ENCODE measurements at regions not wholly inside any gene's neighbourhood (a gene's known extent, or its start where the extent isn't known, plus 50 kb on each side); places are given as distances from the start of the nearest gene placed in this dataset.

- DNase-seq = no peak
These were observed 300.6 kb upstream of the AZI2 start for GRCh38 chr3:28649266-28649665.

GRCh38 chr3:28651159-28651558, 302.5 kb upstream of the AZI2 start:
- DNase-seq = no peak

GRCh38 chr3:28664123-28664522, 315.5 kb upstream of the AZI2 start:
- no peak for DNase-seq

GRCh38 chr3:28667646-28668621, 319.3 kb upstream of the AZI2 start:
- no peak for DNase-seq

GRCh38 chr3:28669870-28670269, 321.2 kb upstream of the AZI2 start:
- DNase-seq = no peak

DNA sequence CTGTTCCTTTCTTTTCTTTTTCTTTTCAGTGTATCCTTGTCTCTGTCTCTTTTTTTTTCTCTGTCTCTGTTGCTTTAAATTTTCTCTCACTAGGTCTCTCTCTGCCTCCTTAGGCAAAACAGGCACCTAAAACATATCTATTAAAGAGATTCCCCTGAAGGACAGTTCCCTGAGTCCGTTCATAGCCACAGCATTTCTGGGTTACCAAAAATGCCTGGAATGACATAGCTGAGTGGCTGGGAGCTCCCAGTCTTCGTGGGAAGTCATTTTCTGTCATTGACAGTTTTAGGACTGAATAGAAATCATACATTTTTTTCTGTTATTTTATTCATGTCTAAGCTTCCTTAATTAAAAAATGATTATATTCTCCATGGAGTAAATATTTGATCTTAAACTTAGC, 323.8 kb upstream of the AZI2 start:
- no peak for DNase-seq

GRCh38 chr3:28673446-28673845, 324.8 kb upstream of the AZI2 start:
- no peak for DNase-seq

DNA sequence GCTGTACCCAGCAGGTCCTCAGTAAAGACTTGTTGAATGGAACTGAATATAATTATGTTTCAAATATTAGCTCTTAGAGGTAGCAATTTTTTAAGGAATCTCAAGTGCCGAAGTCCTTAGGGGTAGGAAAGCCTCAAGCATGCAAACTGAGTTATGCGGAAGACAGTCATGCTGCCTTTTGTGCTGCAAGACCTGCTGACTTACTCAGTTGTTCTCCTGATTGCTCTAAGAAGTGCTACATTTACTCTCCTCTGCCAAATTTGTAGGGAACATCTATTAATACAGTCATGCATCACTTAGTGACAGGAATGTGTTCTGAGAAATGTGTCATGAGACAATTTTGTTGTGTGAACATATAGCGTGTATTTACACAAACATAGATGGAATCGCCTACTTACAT, 325.6 kb upstream of the AZI2 start:
- no peak for DNase-seq

GRCh38 chr3:28677581-28677980, 329.0 kb upstream of the AZI2 start:
- peak; percentile 8 for DNase-seq

- no peak for DNase-seq
These were observed 329.5 kb upstream of the AZI2 start for GRCh38 chr3:28678086-28678485.

DNA sequence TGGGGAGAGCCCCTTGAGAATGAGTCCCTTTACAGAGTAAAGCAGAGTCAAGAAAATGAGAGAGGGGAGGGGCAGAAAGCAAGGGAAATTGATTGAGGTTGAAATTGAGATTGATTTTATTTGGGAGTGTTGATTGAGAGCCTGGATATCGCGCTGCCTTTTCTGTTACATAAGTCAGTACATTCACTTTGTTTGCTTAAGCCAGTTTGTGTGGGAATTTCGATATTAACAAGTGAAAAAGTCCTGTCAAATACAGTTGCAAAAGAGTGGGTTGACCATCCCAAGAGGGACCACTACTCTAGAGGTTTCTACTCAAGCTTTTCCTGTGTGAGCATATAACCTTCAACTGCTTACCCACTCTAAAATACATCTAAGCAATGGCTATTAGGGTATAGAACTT, 331.4 kb upstream of the AZI2 start:
- no peak for DNase-seq

GRCh38 chr3:28682121-28682520, 333.5 kb upstream of the AZI2 start:
- no peak for DNase-seq

DNA sequence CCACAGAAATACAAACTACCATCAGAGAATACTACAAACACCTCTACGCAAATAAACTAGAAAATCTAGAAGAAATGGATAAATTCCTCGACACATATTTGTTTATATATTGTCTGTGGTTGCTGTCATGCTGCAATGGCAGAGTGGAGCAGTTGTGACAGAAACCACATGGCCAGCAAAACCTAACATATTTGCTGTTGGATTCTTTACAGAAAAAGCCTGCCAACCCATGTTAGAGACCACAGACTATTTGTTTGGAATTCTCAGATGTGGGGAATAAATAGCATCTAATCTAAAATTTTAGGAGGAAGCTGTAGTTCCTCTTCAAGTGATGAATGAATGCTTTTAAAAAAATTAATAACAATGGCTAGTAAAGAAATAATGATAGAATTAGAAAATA, 341.6 kb upstream of the AZI2 start:
- no peak for DNase-seq

- no peak for DNase-seq
These were observed 350.1 kb upstream of the AZI2 start for GRCh38 chr3:28698706-28699105.

- DNase-seq = no peak
These were observed 350.7 kb upstream of the AZI2 start for GRCh38 chr3:28699283-28699682.

- no peak for DNase-seq
These were observed 352.1 kb upstream of the AZI2 start for GRCh38 chr3:28700728-28701127.

- no peak for DNase-seq
These were observed 355.2 kb upstream of the AZI2 start for GRCh38 chr3:28703843-28704242.

GRCh38 chr3:28711293-28711692, 362.7 kb upstream of the AZI2 start:
- no peak for DNase-seq

DNA sequence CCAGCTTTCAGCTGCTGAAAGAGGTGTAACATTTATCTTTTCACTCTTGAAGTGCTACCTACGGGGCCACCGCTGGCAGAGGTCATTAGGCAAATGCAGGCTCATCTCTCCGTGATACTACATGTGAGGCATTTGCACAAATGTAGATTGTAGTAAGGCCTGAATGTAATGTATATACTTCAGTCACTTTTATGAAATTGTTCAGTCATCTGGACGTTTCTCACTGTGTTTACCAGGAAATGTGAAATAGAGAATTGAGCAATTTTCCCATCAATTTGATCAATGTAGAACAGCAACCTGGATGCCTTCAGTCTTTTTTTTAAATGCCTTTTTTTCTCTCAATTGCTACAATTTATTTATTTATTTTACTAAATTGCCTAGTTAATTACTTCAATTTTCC, 368.3 kb upstream of the AZI2 start:
- DNase-seq = no peak

- DNase-seq = no peak
These were observed 369.6 kb upstream of the AZI2 start for GRCh38 chr3:28718074-28718849.

GRCh38 chr3:28726840-28727239, 378.2 kb upstream of the AZI2 start:
- peak; percentile 0 for DNase-seq

GRCh38 chr3:28727307-28727706, 378.7 kb upstream of the AZI2 start:
- no peak for DNase-seq

DNA sequence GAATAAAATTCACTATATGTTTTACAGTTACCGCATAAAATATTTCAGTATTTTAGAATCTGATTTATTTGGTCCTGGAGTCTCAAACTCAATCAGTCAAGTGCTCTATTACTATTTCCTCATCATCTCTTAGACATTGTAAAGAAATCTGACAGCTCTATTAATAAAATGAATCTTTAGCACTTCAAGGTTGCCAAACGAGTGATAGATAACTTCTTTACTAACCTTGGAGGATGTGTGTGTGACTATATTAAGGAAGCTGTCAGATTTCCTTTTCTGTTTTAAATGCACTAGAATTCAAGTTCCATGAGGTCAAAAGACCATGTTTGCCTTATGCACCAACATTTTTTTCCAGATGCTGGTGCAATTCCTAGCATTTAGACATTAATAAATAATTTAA, 389.8 kb upstream of the AZI2 start:
- no peak for DNase-seq

- no peak for DNase-seq
These were observed 391.0 kb upstream of the AZI2 start for GRCh38 chr3:28739647-28740046.
